Activated gamma-delta T cell treated with Interleukin-2 at 50 U/mL for 16 hours (primary cell): ENCODE measurements at regions not wholly inside any gene's neighbourhood (a gene's known extent, or its start where the extent isn't known, plus 50 kb on each side); places are given as distances from the start of the nearest gene placed in this dataset.

Source experiments
- DNase-seq: peaks from one replicate; pipeline ENCODE4 v3.0.0-alpha.2; 2020

DNA sequence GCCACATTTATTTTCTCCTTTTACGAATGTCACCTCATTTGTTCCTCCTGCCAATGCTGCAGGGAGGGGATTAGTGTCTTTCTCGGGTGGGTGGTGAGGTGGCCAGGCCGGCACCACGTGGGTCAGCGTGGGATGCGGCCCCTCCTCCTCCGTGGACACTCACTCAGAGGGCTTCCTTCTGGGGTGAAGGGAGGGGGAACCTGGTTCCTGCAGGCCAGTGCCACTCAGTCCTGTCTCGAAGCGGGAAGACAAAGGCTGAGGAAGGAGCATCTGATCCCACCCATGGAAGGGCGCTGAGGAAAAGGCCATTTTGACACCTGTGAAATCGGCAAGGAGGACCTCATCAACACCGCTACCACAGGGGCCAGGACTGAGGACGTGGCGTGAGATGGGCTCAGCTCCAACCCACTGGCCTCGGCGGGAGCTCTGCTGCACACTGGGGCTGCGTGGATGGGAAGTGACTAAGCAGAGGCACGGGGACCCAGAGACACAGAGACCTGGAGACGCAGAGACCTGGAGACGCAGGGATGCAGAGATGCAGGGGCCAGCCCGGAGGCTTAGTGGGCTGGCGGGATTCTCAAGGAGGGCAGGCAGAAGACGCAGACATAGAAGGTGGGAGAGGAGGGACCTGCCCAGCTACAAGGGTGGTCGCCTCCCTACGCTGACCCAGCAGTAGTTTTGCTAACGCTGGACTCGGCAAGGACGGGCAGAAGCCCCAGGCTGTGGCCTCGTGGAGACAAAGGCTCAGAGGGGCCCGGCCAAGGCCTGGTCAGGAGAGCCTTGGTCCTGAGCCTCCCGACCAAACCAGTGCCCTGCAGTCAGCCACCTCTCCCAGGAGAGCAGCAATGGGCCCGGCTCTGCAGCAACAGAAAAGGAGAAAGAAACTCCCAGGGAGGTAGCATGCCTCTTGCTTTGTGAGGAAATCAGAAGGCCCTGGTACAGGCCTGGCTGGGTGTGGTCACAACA, 1071.2 kb downstream of the BRD1 start:
- DNase-seq: no peak

DNA sequence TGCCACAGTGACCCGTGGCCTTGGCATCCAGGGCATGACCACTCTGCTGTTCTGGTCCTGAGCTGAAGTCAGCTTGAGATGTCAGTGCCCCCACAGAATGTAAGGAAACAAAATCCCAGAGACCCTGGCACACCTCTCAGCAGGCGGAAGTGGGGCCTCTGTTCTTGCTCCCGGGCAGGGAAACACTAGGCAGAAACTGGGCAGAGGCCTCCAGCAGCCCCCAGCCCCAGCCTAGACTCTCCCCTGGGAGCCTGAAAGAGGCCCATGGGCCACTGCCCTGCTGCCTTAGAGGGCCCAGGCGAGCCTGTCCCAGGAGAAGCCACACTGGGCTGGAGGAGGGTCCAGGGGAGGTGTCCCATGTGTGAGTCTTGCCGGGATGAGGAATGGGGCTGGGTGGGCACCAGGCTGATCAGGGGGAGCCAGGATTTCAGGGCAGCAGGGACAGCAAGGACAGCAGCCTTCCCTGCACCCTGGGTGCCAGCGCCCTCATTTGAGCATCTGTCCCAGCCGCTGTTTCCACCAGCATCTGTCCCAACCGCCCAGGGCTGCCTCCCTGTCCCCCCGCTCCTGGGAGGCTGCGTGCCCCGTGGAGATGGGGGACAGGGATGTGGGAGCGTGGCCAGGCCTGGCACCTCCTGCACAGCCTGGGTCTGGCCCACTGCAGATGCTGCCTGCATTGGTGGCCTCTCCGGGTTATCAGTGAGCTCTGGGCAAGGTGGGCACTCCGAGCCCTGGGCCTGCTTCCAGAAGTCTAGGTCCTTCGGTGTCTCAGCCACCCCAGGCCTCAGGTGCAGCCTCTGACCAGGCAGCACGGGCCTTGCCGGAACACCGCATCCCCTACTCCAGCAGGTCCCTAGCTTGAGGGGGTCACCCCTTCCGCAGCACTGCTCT, 1072.4 kb downstream of the BRD1 start:
- DNase-seq: no peak

DNA sequence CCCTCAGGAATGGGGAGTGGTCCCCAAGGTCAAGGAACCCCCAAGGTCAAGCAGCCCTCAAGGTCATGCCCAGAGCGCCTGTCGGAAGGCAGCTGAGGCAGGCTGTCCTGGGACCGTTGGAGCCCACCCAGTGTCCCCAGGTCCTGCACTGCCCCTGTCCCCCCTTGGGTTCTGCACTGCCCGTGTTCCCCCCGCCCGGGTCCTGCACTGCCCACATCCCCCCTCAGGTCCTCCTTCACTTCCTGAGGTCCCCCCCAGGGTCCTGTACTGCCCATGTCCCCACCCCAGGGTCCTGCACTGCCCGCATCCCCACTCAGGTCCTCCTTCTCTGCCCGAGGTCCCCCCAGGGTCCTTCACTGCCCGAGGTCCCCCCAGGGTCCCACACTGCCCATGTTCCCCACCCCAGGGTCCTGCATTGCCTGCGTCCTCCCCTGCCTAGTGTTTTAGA, 1073.0 kb downstream of the BRD1 start:
- no peak for DNase-seq

DNA sequence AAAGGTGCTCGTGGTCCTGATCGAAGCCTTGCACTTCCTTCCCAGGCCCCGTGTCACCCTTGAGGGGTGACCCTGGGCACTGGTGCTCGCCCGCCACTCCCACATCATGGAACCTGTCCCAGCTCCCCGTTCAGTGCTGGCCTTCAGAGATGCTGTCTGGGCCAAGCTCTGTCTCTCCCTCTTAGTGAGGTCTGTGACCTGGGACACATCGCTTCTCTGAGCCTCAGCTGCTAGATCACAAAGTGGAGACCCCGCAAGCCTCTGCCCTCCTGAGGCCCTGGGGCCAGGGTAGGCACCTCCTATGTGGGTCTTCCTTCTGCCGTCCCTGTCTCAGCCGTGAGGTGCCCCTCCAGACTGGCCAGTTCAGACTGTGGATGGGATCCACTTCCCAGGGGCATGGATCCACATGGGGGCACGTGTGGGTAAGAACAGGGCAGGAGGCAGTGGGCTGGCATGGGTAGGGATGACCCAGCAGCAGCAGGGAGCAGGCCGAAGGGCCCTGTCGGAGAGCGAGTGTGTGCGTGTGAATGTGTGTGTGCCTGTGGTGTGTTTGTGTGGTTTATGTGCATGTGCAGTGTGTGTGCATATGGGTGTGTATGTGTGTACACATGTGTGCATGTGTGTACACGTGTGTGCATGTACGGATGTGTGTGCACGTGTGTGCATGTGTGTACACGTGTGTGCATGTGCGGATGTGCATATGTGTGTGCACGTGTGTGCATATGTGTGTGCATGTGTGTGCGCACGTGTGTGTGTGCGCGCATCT, 1073.7 kb downstream of the BRD1 start:
- no peak for DNase-seq

DNA sequence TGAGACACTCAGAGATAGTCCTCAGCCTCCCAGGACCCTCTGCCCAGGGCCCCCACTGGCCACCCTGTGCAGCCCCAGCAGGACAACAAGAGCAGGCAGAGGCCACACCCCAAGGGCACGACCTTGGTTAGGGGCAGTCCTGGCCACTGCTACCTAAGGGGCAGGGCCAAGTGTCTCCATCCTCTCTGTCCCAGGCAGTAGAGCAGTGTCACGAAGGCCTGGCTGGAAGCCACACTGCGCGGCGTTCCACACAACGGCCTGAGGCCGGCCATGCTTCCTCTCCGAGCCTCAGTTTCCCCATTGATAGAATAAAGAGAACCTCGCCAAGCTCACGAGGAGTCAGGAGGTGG, 1074.3 kb downstream of the BRD1 start:
- no peak for DNase-seq

DNA sequence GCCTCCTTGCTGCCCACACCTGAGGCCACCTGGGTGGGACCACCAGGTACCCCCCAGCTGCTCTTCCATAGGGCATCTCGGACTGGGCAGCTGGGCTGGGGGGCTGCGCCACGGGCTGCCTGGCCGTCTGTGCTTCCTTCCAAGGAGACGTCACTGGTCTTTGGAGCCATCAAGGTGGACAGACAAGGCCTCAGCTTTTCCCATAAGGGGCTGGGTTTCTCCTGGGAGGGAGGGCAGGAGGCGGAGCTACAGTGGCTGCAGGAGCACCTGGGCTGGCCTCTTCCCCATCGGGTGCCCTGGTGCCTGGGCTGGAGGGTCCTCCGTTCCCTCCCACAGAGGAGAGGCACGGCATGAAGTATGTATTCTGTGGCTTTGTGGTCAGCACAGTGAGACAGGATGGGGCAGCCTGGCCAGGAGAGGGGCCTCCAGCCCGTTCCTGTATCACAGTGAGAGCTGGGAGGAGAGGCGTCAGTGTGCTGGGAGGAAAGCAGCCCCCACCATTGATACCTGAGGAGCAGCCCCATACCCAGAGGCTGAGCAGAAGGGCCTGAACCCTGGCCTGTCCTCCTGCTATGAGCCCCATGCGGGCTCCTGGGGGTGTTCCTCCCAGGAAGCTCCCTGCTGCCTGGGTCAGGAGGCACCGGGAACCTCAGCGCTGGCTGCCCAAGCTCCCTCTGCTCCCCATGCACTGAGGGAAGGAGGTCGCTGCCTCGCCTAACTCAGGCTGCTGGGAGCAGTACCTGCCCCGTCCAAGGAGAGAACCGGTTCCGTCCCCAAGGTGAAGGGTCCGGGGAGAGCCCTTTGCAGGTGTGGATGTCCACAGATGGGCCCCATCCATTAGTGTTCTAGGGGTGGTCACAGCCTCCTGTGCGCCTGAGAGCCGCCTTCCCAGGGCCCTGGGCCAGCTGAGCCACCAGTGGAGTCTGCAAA, 1075.0 kb downstream of the BRD1 start:
- no peak for DNase-seq

DNA sequence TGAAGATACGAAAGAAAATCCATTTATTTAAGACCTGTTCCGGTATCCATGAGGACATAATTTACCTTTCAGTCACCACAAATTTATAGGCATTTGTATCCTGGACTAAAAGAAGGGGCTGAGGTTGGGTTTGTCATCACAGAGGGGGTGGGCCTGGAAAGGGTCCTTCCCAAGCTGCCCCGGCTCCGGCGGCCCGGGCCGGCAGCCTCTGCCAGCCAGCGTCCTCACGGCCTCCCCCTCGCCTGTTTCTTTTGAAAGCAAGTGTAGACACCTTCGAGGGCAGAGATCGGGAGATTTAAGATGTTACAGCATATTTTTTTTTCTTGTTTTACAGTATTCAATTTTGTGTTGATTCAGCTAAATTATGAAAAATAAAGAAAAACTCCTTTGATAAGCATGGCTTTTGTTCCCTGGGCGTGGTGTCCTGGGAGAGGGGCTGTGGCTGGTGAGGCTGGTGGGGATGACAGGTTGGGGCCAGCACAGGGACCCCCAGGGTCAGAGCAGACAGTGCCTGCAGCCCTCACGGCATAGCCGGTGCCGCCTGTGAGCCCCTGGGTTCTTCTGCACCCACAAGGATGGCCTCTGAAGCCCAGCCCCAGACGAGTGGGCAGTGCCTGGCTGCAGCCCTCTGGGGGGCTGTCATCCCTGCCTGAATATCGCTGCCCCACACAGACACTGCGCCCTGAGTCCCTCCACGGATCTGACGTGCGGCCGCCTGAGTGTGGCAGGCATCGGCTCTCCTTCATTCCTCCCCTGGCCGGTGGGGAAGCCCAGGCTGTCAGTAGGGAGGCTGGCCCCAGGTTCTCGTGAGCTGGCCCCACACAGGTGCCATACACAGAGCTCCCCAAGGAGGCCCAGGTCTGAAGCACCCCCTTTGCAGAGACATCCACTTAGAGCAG, 1075.9 kb downstream of the BRD1 start:
- DNase-seq: no peak

DNA sequence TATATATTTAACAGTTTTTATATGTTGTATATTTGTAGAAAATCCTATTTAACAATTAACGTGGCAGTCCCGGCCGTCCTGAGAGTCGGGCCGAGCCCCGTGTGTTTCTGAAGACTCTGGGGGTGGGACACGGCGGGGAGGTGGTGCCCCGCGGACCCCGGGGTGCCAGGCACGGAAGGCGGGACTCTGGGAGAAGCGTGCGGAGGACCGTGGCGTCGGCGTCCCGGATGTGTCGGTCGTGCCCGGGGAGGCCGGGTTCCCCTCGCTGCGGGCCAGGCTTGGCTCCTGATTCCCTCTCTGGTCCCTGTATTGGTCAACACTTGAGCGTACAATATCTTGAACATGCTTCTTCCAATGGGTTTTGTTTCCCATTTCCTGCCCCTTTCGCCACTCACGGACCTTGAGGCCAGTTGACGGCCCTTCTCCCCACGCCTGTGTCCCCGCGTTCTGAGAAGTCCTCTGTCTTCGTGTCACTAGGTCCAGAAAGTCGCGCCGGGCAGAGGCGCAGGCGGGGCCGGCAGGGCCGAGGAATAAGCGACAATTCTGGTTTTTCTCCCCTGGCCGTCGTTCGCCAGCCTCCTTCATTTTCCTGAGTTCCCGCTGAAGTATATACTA, 1076.7 kb downstream of the BRD1 start:
- DNase-seq: no peak

DNA sequence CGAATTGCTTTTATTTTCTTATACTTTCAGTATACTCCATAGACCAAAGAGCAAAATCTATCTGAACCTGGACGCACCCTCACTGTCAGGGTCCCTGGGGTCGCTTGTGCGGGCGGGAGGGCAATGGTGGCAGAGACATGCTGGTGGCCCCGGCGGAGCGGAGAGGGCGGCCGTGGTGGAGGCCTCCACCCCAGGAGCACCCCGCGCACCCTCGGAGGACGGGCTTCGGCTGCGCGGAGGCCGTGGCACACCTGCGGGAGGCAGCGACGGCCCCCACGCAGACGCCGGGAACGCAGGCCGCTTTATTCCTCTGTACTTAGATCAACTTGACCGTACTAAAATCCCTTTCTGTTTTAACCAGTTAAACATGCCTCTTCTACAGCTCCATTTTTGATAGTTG, 1077.4 kb downstream of the BRD1 start:
- DNase-seq: no peak

DNA sequence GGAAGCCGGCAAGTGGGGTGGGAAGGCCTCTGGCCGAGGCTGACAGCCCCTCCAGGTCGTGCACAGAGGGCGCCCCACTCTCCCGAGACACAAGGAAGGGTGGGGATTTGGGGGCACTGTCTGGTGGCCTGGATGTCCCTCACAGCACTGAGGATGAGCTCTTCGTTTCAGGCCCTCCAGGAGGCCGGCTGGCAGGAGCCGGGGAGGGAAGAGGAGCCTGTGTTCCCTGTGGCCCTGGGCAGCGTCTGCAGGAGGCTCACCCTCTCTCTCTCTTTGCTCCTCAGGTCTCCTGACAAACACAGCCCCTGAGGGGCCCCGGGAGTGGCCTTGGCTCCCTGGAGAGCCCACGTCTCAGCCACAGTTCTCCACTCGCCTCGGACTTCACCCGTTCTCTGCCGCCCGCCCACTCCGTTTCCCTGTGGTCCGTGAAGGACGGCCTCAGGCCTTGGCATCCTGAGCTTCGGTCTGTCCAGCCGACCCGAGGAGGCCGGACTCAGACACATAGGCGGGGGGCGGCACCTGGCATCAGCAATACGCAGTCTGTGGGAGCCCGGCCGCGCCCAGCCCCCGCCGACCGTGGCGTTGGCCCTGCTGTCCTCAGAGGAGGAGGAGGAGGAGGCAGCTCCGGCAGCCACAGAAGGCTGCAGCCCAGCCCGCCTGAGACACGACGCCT, 1078.0 kb downstream of the BRD1 start:
- DNase-seq: no peak

DNA sequence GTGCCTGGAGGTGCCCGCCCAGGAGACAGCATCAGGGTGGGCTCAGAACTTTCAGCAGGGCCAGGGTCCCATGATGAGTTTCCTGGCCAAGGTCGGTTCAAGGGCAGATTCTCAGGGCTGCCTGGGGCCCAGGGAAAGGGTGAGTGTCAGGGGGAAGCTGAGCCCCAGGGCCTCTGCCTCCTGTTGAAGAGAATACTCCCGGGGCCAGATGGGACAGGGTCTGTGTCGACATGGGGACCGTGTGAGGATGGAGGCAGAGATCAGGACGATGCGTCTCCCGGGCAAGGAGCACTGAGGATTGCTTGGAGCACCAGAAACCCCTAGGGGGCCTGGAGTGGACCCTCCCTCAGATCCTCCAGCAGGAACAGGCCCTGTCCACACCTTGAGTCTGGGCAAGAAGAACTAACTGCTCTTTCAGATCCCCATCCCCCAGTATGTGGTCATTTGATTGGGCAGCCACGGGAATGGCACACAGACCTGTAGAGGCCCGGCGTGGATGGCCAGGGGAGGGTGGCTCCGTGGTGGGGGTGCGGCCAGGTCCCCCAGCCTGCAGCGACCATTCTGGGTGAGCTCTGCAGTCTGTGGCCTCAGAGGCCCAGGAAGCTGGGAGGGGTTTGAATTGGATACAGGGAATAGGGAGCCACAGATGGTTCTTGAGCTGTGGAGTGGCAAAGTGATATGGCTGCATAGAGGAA, 1078.7 kb downstream of the BRD1 start:
- no peak for DNase-seq

DNA sequence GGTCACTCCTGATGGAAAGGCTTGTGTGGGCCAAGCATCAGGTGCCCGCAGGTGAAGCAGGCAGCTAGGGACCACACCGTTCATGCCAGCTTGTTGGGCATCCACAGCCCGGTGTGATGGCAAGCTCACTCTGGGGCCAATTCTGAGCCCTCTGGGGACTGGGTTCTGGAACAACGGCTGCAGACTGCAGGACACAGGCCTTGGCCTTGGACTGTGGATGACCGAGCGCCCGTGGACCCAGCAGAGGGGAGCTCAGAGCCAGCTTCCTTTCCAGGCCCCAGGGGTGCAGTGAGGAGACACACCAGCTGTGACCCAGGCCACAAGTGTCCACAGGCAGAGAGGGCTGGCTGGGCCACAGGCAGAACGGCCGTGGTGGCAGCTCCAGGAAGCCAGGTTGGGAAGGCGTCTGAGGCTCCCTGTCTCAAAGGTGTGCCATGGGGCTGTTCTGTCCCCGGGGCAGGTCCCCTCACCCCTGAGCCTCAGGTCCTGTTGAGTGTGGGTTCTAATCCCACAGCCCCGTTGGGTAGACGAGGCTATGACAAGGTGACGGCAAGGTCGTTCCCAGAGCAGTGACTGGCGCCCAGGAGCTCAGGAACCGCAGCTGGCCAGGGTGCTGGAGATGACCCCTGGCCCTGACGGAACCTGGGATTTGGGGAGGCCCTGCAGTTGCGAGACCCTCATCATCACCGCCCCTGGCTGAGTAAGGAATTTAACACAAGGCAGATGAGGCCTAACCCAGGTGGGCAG, 1079.4 kb downstream of the BRD1 start:
- no peak for DNase-seq

DNA sequence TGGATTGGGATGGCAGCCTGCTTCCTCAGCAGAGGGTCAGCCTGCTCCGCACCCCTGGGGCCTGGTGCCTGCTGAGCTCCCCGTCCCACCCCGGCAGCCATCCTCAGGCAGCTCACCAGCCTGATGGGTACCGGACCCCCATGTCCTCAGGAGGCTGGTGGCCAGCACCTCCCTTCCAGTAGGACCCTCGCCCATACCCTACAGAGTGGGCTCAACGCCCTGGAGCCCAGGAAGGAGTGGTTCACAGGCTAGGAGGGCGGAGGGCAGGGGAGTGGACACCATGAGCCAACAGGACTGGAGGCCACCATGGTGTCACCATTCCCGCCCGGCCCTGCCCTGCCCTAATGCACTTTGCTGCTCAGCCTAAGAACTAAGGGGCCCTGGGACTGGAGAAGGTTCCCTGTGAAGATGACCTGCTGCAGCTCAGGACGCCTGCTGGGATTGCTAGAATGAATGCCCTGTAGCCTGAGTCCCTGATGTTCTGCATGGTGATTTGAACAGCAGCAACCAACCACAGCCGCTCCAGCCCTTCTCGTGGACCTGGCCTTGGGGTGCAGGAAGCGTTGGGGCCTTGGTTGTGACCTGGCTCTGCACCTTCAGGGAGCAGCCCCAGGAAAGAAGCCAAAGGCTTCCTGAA, 1080.8 kb downstream of the BRD1 start:
- DNase-seq: no peak

DNA sequence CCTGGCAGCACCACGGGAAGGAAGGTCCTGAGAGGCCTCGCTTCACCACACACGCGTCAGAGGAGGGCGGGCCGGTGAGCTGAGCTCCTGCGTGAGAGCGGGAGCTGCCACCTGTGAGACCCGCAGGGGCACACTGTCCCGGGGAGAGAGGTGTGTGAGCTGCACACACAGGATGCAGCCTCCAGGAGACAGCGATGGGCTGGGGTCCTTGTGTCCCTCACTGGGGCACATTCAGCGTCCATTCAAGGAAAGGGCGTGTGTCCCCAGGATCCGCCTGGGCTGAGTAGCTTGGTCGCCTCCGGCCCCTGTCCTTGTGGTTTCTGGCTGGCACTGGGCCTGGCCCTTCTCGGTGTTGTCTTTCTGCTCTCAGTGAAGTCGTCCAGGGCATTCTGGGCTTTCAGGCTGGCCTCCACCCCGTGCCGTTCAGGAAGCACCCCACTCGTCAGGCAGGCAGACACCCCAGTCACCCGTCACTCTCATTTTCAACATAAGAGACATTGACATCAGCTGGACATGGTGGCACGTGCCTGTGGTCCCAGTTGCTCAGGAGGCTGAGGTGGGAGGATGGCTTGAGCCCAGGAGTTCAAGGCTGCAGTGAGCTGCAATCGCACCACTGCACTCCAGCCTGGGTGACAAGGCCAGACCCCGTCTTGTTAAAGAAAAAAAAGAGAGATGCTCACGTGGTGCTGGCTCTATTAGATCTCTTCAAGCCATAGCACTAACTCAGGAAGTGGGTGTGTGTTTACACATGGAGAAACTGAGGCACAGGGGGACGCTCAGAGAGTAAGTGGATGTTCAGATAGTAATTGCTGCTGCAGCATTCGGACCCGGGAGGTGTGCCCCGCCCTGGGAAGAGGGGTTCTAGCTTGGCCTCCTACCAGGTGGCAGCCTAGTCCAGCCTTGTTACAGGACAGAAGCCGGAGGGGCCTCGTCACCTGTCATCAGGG, 1081.6 kb downstream of the BRD1 start:
- no peak for DNase-seq

DNA sequence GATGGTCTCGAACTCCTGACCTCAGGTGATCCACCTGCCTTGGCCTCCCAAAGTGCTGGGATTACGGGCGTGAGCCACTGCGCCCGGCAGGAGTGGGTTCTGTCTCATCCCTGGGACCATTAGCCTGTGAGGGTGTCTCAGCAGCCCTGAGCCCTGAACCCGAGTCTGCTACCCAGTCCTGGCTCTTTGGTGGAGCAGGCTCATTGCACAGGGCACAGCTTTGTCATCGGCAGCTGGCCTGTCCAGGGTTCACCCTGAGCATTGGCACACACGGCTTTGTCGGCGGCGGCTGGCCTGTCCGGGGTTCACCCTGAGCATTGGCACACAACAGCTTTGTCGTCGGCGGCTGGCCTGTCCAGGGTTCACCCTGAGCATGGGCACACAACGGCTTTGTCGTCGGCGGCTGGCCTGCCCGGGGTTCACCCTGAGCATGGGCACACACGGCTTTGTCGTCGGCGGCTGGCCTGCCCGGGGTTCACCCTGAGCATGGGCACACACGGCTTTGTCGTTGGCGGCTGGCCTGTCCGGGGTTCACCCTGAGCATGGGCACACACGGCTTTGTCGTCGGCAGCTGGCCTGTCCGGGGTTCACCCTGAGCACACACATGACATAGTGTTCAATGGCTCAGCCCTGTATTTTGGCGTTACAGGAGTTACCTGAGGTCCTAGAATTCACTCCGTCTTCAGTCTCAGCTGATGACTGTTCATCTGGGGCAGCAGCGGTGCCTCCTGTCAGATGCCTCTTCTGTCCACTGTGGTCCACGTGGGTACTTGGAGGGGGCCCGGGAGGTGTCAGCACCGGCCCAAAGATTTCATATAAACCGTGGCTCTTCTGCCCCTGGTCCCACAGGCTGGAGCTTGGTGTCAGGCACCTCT, 1082.5 kb downstream of the BRD1 start:
- DNase-seq: no peak

DNA sequence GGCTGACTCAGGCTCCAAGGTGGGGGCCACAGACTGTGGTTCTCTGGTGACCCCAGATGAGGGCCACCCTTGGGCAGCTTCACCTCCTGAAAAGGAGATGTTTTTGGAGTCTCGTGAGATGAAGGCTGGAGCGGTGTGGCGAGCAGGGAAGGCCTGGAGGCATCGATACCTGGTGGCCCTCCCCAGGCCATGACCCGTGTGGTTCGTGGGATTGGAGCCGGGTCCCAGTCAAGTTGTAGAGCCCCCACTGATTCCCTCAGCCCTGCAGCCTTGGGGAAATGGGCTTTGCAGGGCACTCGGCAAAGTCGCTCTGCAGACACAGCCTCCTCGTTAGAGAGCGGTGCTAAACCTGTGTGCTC, 1083.4 kb downstream of the BRD1 start:
- no peak for DNase-seq
